ENCODE measurements at regions not wholly inside any gene's neighbourhood (a gene's known extent, or its start where the extent isn't known, plus 50 kb on each side); places are given as distances from the start of the nearest gene placed in this dataset.

DNA sequence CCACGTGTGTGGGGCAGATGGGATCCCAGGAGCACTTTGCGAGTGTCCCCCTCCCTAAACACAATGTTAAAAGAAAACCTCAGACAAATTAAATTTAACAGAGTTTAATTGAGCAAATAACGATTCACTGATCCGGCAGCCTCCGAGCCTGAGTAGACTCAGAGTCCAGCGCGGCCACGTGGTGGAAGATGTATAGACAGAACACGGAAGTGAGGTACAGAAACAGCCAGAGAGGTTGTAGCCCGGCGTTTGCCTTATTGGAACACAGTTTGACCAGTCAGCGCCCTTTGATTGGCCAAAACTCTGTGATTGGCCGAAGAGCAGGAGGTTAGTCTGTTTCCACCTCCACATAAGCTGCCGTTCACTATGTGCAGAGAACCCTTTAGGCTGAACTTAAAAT lies 363.0 kb upstream of the IRX2 start (continued):
- TF ChIP-seq, protein P1, sequence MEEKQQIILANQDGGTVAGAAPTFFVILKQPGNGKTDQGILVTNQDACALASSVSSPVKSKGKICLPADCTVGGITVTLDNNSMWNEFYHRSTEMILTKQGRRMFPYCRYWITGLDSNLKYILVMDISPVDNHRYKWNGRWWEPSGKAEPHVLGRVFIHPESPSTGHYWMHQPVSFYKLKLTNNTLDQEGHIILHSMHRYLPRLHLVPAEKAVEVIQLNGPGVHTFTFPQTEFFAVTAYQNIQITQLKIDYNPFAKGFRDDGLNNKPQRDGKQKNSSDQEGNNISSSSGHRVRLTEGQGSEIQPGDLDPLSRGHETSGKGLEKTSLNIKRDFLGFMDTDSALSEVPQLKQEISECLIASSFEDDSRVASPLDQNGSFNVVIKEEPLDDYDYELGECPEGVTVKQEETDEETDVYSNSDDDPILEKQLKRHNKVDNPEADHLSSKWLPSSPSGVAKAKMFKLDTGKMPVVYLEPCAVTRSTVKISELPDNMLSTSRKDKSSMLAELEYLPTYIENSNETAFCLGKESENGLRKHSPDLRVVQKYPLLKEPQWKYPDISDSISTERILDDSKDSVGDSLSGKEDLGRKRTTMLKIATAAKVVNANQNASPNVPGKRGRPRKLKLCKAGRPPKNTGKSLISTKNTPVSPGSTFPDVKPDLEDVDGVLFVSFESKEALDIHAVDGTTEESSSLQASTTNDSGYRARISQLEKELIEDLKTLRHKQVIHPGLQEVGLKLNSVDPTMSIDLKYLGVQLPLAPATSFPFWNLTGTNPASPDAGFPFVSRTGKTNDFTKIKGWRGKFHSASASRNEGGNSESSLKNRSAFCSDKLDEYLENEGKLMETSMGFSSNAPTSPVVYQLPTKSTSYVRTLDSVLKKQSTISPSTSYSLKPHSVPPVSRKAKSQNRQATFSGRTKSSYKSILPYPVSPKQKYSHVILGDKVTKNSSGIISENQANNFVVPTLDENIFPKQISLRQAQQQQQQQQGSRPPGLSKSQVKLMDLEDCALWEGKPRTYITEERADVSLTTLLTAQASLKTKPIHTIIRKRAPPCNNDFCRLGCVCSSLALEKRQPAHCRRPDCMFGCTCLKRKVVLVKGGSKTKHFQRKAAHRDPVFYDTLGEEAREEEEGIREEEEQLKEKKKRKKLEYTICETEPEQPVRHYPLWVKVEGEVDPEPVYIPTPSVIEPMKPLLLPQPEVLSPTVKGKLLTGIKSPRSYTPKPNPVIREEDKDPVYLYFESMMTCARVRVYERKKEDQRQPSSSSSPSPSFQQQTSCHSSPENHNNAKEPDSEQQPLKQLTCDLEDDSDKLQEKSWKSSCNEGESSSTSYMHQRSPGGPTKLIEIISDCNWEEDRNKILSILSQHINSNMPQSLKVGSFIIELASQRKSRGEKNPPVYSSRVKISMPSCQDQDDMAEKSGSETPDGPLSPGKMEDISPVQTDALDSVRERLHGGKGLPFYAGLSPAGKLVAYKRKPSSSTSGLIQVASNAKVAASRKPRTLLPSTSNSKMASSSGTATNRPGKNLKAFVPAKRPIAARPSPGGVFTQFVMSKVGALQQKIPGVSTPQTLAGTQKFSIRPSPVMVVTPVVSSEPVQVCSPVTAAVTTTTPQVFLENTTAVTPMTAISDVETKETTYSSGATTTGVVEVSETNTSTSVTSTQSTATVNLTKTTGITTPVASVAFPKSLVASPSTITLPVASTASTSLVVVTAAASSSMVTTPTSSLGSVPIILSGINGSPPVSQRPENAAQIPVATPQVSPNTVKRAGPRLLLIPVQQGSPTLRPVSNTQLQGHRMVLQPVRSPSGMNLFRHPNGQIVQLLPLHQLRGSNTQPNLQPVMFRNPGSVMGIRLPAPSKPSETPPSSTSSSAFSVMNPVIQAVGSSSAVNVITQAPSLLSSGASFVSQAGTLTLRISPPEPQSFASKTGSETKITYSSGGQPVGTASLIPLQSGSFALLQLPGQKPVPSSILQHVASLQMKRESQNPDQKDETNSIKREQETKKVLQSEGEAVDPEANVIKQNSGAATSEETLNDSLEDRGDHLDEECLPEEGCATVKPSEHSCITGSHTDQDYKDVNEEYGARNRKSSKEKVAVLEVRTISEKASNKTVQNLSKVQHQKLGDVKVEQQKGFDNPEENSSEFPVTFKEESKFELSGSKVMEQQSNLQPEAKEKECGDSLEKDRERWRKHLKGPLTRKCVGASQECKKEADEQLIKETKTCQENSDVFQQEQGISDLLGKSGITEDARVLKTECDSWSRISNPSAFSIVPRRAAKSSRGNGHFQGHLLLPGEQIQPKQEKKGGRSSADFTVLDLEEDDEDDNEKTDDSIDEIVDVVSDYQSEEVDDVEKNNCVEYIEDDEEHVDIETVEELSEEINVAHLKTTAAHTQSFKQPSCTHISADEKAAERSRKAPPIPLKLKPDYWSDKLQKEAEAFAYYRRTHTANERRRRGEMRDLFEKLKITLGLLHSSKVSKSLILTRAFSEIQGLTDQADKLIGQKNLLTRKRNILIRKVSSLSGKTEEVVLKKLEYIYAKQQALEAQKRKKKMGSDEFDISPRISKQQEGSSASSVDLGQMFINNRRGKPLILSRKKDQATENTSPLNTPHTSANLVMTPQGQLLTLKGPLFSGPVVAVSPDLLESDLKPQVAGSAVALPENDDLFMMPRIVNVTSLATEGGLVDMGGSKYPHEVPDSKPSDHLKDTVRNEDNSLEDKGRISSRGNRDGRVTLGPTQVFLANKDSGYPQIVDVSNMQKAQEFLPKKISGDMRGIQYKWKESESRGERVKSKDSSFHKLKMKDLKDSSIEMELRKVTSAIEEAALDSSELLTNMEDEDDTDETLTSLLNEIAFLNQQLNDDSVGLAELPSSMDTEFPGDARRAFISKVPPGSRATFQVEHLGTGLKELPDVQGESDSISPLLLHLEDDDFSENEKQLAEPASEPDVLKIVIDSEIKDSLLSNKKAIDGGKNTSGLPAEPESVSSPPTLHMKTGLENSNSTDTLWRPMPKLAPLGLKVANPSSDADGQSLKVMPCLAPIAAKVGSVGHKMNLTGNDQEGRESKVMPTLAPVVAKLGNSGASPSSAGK (IDR thresholded peaks at IDR 0.05): 0 out of 2 replicates have a peak, but pooled peaks have one; percentile 16
- TF ChIP-seq, protein P2, sequence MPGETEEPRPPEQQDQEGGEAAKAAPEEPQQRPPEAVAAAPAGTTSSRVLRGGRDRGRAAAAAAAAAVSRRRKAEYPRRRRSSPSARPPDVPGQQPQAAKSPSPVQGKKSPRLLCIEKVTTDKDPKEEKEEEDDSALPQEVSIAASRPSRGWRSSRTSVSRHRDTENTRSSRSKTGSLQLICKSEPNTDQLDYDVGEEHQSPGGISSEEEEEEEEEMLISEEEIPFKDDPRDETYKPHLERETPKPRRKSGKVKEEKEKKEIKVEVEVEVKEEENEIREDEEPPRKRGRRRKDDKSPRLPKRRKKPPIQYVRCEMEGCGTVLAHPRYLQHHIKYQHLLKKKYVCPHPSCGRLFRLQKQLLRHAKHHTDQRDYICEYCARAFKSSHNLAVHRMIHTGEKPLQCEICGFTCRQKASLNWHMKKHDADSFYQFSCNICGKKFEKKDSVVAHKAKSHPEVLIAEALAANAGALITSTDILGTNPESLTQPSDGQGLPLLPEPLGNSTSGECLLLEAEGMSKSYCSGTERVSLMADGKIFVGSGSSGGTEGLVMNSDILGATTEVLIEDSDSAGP (CRISPR knock-in tag; IDR thresholded peaks at IDR 0.05): no peak
- no peak for TF ChIP-seq FOXA3 (CRISPR knock-in tag; conservative IDR thresholded peaks at IDR 0.05 in 1 of 2, IDR thresholded peaks at IDR 0.05 in 1 of 2)
- TF ChIP-seq, protein P3, sequence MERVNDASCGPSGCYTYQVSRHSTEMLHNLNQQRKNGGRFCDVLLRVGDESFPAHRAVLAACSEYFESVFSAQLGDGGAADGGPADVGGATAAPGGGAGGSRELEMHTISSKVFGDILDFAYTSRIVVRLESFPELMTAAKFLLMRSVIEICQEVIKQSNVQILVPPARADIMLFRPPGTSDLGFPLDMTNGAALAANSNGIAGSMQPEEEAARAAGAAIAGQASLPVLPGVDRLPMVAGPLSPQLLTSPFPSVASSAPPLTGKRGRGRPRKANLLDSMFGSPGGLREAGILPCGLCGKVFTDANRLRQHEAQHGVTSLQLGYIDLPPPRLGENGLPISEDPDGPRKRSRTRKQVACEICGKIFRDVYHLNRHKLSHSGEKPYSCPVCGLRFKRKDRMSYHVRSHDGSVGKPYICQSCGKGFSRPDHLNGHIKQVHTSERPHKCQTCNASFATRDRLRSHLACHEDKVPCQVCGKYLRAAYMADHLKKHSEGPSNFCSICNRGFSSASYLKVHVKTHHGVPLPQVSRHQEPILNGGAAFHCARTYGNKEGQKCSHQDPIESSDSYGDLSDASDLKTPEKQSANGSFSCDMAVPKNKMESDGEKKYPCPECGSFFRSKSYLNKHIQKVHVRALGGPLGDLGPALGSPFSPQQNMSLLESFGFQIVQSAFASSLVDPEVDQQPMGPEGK (CRISPR knock-in tag; IDR thresholded peaks at IDR 0.05; ENCODE audit: borderline replicate concordance): no peak
- TF ChIP-seq MYC (IDR thresholded peaks at IDR 0.05; ENCODE audit: low read depth, low read length): peak; percentile 22; the same call in 1 of the 2 replicates
- TF ChIP-seq MYC (CRISPR knock-in tag; IDR thresholded peaks at IDR 0.05; ENCODE audit: borderline replicate concordance, low read depth): no peak
- TF ChIP-seq, protein P4, sequence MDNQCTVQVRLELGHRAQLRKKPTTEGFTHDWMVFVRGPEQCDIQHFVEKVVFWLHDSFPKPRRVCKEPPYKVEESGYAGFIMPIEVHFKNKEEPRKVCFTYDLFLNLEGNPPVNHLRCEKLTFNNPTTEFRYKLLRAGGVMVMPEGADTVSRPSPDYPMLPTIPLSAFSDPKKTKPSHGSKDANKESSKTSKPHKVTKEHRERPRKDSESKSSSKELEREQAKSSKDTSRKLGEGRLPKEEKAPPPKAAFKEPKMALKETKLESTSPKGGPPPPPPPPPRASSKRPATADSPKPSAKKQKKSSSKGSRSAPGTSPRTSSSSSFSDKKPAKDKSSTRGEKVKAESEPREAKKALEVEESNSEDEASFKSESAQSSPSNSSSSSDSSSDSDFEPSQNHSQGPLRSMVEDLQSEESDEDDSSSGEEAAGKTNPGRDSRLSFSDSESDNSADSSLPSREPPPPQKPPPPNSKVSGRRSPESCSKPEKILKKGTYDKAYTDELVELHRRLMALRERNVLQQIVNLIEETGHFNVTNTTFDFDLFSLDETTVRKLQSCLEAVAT (IDR thresholded peaks at IDR 0.05): no peak
- TF ChIP-seq ZFPM2 (CRISPR knock-in tag; IDR thresholded peaks at IDR 0.05): no peak
- TF ChIP-seq, protein P5, sequence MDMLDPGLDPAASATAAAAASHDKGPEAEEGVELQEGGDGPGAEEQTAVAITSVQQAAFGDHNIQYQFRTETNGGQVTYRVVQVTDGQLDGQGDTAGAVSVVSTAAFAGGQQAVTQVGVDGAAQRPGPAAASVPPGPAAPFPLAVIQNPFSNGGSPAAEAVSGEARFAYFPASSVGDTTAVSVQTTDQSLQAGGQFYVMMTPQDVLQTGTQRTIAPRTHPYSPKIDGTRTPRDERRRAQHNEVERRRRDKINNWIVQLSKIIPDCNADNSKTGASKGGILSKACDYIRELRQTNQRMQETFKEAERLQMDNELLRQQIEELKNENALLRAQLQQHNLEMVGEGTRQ (CRISPR knock-in tag; IDR thresholded peaks at IDR 0.05): peak; percentile 34; the same call in 1 of the 2 replicates
